ES-I3 (cell line): ENCODE measurements at regions not wholly inside any gene's neighbourhood (a gene's known extent, or its start where the extent isn't known, plus 50 kb on each side); places are given as distances from the start of the nearest gene placed in this dataset.
"Not testable (repeated sequence)": the region's sequence is repeated elsewhere in the genome, so short reads cannot be mapped to it uniquely, and the experiment has no call there.

Experiments used
- H3K36me3 ChIP-seq: 2 replicates; pipeline ENCODE4 v1.6.1; 2013; ENCODE audit warnings: mild to moderate bottlenecking, low read length, control low read depth, moderate library complexity; ENCODE audit not compliant: insufficient read depth
- H3K4me1 ChIP-seq: 2 replicates; pipeline ENCODE4 v1.6.1; 2013; ENCODE audit warnings: mild to moderate bottlenecking, control low read depth, low read length; ENCODE audit not compliant: insufficient read depth
- H3K9ac ChIP-seq: 2 replicates; pipeline ENCODE4 v1.6.1; 2013; ENCODE audit warnings: low read depth, mild to moderate bottlenecking, low read length, moderate library complexity
- H3K9me3 ChIP-seq: 2 replicates; pipeline ENCODE4 v1.6.1; 2013; ENCODE audit warnings: mild to moderate bottlenecking, low read length, moderate library complexity; ENCODE audit not compliant: control insufficient read depth, insufficient read depth

DNA sequence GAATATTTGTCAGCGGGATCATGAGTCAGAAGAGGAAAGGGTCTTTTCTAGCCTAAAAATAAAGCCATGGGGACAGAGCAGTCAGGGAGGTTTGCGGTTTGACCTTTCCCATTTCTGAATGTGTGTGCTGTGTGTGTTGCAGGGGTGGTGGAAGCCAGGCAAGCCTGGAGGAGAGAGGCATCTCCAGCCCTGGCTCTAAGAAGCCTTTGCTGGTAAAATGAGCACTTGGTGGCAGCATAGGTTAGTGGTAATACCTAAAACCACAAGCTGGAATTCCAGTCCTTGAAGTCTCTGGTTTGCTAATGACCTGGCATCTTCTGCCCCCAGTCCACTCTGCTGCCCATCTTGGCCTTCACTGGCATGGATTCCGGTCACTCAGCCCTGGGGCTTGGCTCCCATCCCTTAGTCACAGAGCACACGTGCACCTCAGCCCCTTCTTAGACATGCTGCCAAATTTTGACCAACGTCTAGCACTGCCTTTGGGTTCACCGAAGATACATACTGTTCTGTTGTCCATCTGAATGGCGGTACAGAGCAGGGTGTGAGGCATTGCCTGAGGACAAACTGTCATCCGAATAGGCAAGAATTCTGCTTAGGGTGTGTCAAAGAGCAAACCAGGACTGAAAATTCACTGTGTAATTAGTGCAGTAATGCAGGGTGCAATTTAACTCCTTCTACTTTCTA is 52.7 kb downstream of the KCNA5 start:
- no peaks in the 10 kb centered on the region for H3K36me3 ChIP-seq
- H3K9ac ChIP-seq = no peak overlapping the region
- H3K9me3 ChIP-seq = no peaks in the 10 kb centered on the region
- H3K4me1 ChIP-seq = no peaks in the 10 kb centered on the region

DNA sequence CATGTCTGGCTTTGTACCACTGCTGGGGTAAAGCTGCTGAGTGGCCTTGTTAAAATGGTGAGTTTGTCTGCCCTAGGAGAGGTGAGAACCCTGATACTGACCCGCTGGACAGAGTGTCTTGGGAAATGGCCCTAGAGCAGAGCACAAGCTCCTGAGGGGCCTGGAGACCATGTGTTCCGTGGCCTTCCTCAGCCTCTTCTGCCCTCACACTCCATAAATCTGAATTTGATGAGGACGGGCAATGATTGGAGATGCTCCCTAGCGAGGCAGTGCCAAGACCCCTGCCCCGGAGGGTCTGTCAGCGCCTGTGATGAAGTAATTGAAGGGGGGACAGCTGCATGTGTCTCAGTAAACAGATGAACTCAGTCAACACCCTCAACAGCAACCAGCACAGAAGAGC is 54.1 kb downstream of the KCNA5 start:
- Histone ChIP-seq H3K9me3 (no peaks in the 10 kb centered on the region), H3K4me1 (no peaks in the 10 kb centered on the region), H3K9ac (no peak overlapping the region), H3K36me3 (no peaks in the 10 kb centered on the region)

GRCh38 chr12:5099136-5099535 is 55.5 kb downstream of the KCNA5 start:
- Histone ChIP-seq H3K9ac (no peak overlapping the region), H3K36me3 (no peaks in the 10 kb centered on the region), H3K9me3 (no peaks in the 10 kb centered on the region), H3K4me1 (no peaks in the 10 kb centered on the region)

GRCh38 chr12:5099591-5099990 is 55.9 kb downstream of the KCNA5 start:
- Histone ChIP-seq H3K4me1 (no peaks in the 10 kb centered on the region), H3K9ac (no peak overlapping the region), H3K36me3 (no peaks in the 10 kb centered on the region), H3K9me3 (no peaks in the 10 kb centered on the region)

GRCh38 chr12:5101686-5102085 is 58.0 kb downstream of the KCNA5 start:
- Histone ChIP-seq H3K4me1 (no peaks in the 10 kb centered on the region), H3K9ac (no peak overlapping the region), H3K9me3 (no peaks in the 10 kb centered on the region), H3K36me3 (no peaks in the 10 kb centered on the region)

- H3K4me1 ChIP-seq = no peaks in the 10 kb centered on the region
These were observed 58.6 kb downstream of the KCNA5 start for GRCh38 chr12:5102261-5102789.

GRCh38 chr12:5102806-5103205 is 59.1 kb downstream of the KCNA5 start:
- Histone ChIP-seq H3K4me1 (no peaks in the 10 kb centered on the region), H3K9me3 (no peaks in the 10 kb centered on the region), H3K9ac (no peak overlapping the region), H3K36me3 (no peaks in the 10 kb centered on the region)

More at GRCh38 chr12:5102261-5102789, 58.6 kb downstream of the KCNA5 start:
- H3K9me3 ChIP-seq = no peaks in the 10 kb centered on the region
- no peaks in the 10 kb centered on the region for H3K36me3 ChIP-seq
- H3K9ac ChIP-seq = no peak overlapping the region

GRCh38 chr12:5110345-5110744 is 66.7 kb downstream of the KCNA5 start:
- H3K4me1 ChIP-seq = no peaks in the 10 kb centered on the region
- no peaks in the 10 kb centered on the region for H3K36me3 ChIP-seq
- H3K9me3 ChIP-seq = peaks cover 3% of the 10 kb centered on the region; the same call in 1 of the 2 replicates
- no peak overlapping the region for H3K9ac ChIP-seq

DNA sequence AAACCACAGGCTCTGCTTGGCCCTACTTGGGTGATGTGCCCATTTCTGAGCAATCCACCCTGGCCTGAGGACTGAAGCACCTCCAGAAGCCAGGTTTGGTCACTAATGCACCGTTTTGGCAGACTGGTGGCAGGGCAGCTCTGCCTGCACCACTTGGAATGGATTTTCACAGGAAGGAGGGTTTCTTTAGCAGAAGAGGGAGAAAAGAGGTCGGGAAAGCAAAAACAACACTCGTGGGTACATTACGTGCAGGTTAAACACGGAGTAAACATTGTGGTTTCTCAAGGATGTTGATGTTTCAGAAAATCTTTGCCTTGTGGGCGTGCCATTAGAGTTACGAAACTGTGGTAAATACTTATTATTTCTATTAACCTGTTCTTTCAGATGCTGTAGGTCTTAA is 70.8 kb downstream of the KCNA5 start:
- Histone ChIP-seq H3K9me3 (peaks cover 4% of the 10 kb centered on the region; the same call in 1 of the 2 replicates), H3K36me3 (no peaks in the 10 kb centered on the region), H3K9ac (no peak overlapping the region), H3K4me1 (no peaks in the 10 kb centered on the region)

GRCh38 chr12:5121784-5122183 is 78.1 kb downstream of the KCNA5 start:
- not testable (repeated sequence) for H3K9me3 ChIP-seq, H3K36me3 ChIP-seq, H3K4me1 ChIP-seq, H3K9ac ChIP-seq

GRCh38 chr12:5122256-5122831 is 78.7 kb downstream of the KCNA5 start:
- H3K36me3 ChIP-seq, H3K9me3 ChIP-seq, H3K4me1 ChIP-seq: not testable (repeated sequence)
- H3K9ac ChIP-seq = peak overlapping the region; percentile 58; the same call in 1 of the 2 replicates

GRCh38 chr12:5123921-5124320 is 80.2 kb downstream of the KCNA5 start:
- Histone ChIP-seq H3K4me1 (no peaks in the 10 kb centered on the region), H3K36me3 (peaks cover 5% of the 10 kb centered on the region; the same call in 1 of the 2 replicates), H3K9me3 (no peaks in the 10 kb centered on the region), H3K9ac (no peak overlapping the region)

DNA sequence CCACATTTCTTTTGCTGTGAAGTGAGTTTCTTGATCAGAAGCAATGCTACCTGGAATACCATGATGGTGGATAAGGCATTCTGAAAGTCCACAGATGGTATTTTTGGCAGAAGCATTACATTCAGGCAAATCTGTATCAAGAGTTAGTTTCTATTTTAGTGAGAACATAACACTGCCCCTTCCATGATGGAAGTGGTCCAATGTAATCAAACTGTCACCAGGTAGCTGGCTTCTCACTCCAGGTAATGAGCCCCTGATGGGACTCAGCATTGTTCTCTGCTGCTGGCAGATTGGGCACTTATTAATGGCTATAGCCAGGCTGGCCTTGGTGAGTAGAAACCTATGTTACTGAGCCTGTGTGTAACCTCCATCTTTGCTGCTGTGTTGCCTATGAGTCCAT is 80.7 kb downstream of the KCNA5 start:
- Histone ChIP-seq H3K4me1 (no peaks in the 10 kb centered on the region), H3K9me3 (no peaks in the 10 kb centered on the region), H3K36me3 (peaks cover 5% of the 10 kb centered on the region; the same call in 1 of the 2 replicates), H3K9ac (no peak overlapping the region)

GRCh38 chr12:5134861-5135525 is 91.3 kb downstream of the KCNA5 start:
- Histone ChIP-seq H3K36me3 (no peaks in the 10 kb centered on the region), H3K9me3 (no peaks in the 10 kb centered on the region), H3K9ac (no peak overlapping the region), H3K4me1 (no peaks in the 10 kb centered on the region)

DNA sequence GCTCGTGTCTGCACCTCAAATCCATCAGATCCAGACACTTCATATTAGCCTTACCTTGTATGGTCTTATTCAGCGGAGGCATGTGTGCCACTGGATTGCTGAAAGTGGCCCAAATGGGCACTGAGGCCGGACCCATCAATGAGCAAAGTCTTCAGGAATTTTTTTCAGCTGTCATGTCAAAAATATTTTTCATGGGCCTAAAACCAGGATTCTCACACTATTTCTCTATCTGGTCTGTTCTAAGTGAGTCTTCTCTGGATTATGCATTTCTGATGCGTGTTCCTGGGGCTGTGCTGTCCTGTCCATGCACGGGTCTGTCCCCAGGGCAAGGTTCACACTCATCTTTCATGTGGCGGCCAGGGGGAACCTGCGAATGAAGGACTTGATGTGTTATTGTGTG is 94.6 kb downstream of the KCNA5 start:
- H3K4me1 ChIP-seq = no peaks in the 10 kb centered on the region
- peaks cover 7% of the 10 kb centered on the region for H3K9me3 ChIP-seq
- H3K9ac ChIP-seq = no peak overlapping the region
- no peaks in the 10 kb centered on the region; the same call in 1 of the 2 replicates for H3K36me3 ChIP-seq
